ENCODE measurements at regions not wholly inside any gene's neighbourhood (a gene's known extent, or its start where the extent isn't known, plus 50 kb on each side); places are given as distances from the start of the nearest gene placed in this dataset.

GRCh38 chr5:74064225-74064624 is 438.2 kb downstream of the ARHGEF28 start:
- no peak for TF ChIP-seq CTCF (IDR thresholded peaks at IDR 0.05 in 2 of 3, conservative IDR thresholded peaks at IDR 0.05 in 1 of 3; ENCODE audit: borderline replicate concordance in 1 of 3, insufficient read depth in 1 of 3, low read depth in 2 of 3, low read length in 2 of 3)
- TF ChIP-seq EZH2phosphoT487 (IDR thresholded peaks at IDR 0.05; ENCODE audit: borderline replicate concordance) = no peak
- no peak for TF ChIP-seq MAX (IDR thresholded peaks at IDR 0.05)
- TF ChIP-seq POLR2A (IDR thresholded peaks at IDR 0.05; ENCODE audit: borderline replicate concordance, extremely low read depth, insufficient read depth, insufficient read length) = no peak
- no peak for TF ChIP-seq POLR2AphosphoS5 (IDR thresholded peaks at IDR 0.05; ENCODE audit: low read depth, low read length)
- TF ChIP-seq ZFX (IDR thresholded peaks at IDR 0.05) = no peak
- TF ChIP-seq JUND (IDR thresholded peaks at IDR 0.05) = no peak
- TF ChIP-seq TCF7L2 (IDR thresholded peaks at IDR 0.05; ENCODE audit: borderline replicate concordance, extremely low read depth, insufficient read depth, insufficient read length) = no peak
- no peak for TF ChIP-seq ATF3 (IDR thresholded peaks at IDR 0.05)
- no peak for TF ChIP-seq EGR1 (IDR thresholded peaks at IDR 0.05; ENCODE audit: low read depth)
